ENCODE measurements at regions not wholly inside any gene's neighbourhood (a gene's known extent, or its start where the extent isn't known, plus 50 kb on each side); places are given as distances from the start of the nearest gene placed in this dataset.

- TF ChIP-seq ZFX (IDR thresholded peaks at IDR 0.05; ENCODE audit: borderline replicate concordance) (no peak), CTCF (IDR thresholded peaks at IDR 0.05) (no peak)
- no peak overlapping the region for H3K27ac ChIP-seq
Measured at GRCh38 chr18:45512363-45512953, 102.8 kb upstream of the SLC14A2 start.

- H3K27ac ChIP-seq: no peak overlapping the region
Measured at GRCh38 chr18:45517181-45517741, 98.0 kb upstream of the SLC14A2 start.

GRCh38 chr18:45518311-45519155 is 96.7 kb upstream of the SLC14A2 start:
- TF ChIP-seq ZFX (IDR thresholded peaks at IDR 0.05; ENCODE audit: borderline replicate concordance) (no peak), CTCF (IDR thresholded peaks at IDR 0.05) (no peak)
- no peak overlapping the region for H3K27ac ChIP-seq

More at GRCh38 chr18:45517181-45517741, 98.0 kb upstream of the SLC14A2 start:
- TF ChIP-seq ZFX (IDR thresholded peaks at IDR 0.05; ENCODE audit: borderline replicate concordance) (no peak), CTCF (IDR thresholded peaks at IDR 0.05) (no peak)

GRCh38 chr18:45519411-45520280 is 95.6 kb upstream of the SLC14A2 start:
- TF ChIP-seq CTCF (IDR thresholded peaks at IDR 0.05) (no peak), ZFX (IDR thresholded peaks at IDR 0.05; ENCODE audit: borderline replicate concordance) (no peak)
- no peak overlapping the region for H3K27ac ChIP-seq

- no peak overlapping the region for H3K27ac ChIP-seq
- TF ChIP-seq CTCF (IDR thresholded peaks at IDR 0.05): no peak
- TF ChIP-seq ZFX (IDR thresholded peaks at IDR 0.05; ENCODE audit: borderline replicate concordance): no peak
Measured at GRCh38 chr18:45521136-45521535, 94.1 kb upstream of the SLC14A2 start.

- no peak overlapping the region for H3K27ac ChIP-seq
Measured at GRCh38 chr18:45521777-45522176, 93.5 kb upstream of the SLC14A2 start.

More at GRCh38 chr18:45521777-45522176, 93.5 kb upstream of the SLC14A2 start:
- TF ChIP-seq CTCF (IDR thresholded peaks at IDR 0.05) (no peak), ZFX (IDR thresholded peaks at IDR 0.05; ENCODE audit: borderline replicate concordance) (no peak)

Data from 22Rv1 (cell line).